CD14-positive monocyte (primary cell): ENCODE measurements at regions not wholly inside any gene's neighbourhood (a gene's known extent, or its start where the extent isn't known, plus 50 kb on each side); places are given as distances from the start of the nearest gene placed in this dataset.
"Not testable (repeated sequence)": the region's sequence is repeated elsewhere in the genome, so short reads cannot be mapped to it uniquely, and the experiment has no call there.

ENCODE experiments used
- DNase-seq, 3 donors: peaks; one replicate each; pipeline ENCODE4 v3.0.0-alpha.2; 2011 to 2022
- H2AFZ ChIP-seq: 2 replicates; pipeline ENCODE4 v1.6.0; 2012; ENCODE audit warnings: mild to moderate bottlenecking, low read depth, low read length, inconsistent platforms; ENCODE audit not compliant: insufficient read depth, poor library complexity, severe bottlenecking
- H3K27ac ChIP-seq, 2 donors: 1 replicate in 1 of 2; 2 replicates in 1 of 2; pipeline ENCODE4 v1.5.1; 2012 to 2013; ENCODE audit warnings: low read length in 2 of 2, control low read depth in 1 of 2, inconsistent platforms in 1 of 2, low read depth in 1 of 2, mild to moderate bottlenecking in 1 of 2
- H3K27me3 ChIP-seq, 2 donors: one replicate each; pipeline versions ENCODE4 v1.6.0 to v1.6.1; 2011 to 2013; ENCODE audit warnings: low read length in 2 of 2; ENCODE audit not compliant: control insufficient read depth in 2 of 2, insufficient read depth in 2 of 2
- H3K36me3 ChIP-seq, 2 donors: replicated peaks in 1 of 2; 1 replicate in 1 of 2; 2 replicates in 1 of 2; pipeline versions ENCODE4 v1.5.1 to v1.6.1; 2012 to 2013; ENCODE audit warnings: low read length in 2 of 2, control low read depth in 1 of 2, inconsistent platforms in 1 of 2, mild to moderate bottlenecking in 1 of 2; ENCODE audit not compliant: insufficient read depth in 2 of 2, control insufficient read depth in 1 of 2
- H3K4me1 ChIP-seq, 2 donors: 1 replicate in 1 of 2; 2 replicates in 1 of 2; pipeline versions ENCODE4 v1.5.1 to v1.6.1; 2012 to 2013; ENCODE audit warnings: low read length in 2 of 2, control low read depth in 1 of 2, inconsistent platforms in 1 of 2, mild to moderate bottlenecking in 1 of 2, moderate library complexity in 1 of 2; ENCODE audit not compliant: insufficient read depth in 2 of 2, control insufficient read depth in 1 of 2
- H3K4me2 ChIP-seq: replicated peaks from 2 replicates; pipeline ENCODE3; 2012; ENCODE audit warnings: low read length, moderate library complexity, mild to moderate bottlenecking; ENCODE audit not compliant: poor library complexity, severe bottlenecking; ENCODE audit errors: extremely low read depth
- H3K4me3 ChIP-seq, 3 experiments: fragments of 200-600 bp in 1 of 3; sonication (generic) in 1 of 3; replicated peaks in 1 of 3; 1 replicate in 2 of 3; 2 replicates in 1 of 3; pipeline ENCODE4 v1.5.1; 2011 to 2013; ENCODE audit warnings: low read length in 3 of 3, mild to moderate bottlenecking in 3 of 3, control low read depth in 2 of 3, low read depth in 2 of 3, inconsistent platforms in 1 of 3, moderate library complexity in 1 of 3
- H3K79me2 ChIP-seq: 2 replicates; pipeline ENCODE4 v1.6.0; 2012; ENCODE audit warnings: mild to moderate bottlenecking, control low read depth, inconsistent platforms, low read length, moderate library complexity; ENCODE audit not compliant: insufficient read depth
- H3K9ac ChIP-seq: 2 replicates; pipeline ENCODE4 v1.6.0; 2017; ENCODE audit warnings: low read length, mild to moderate bottlenecking; ENCODE audit not compliant: insufficient read depth, poor library complexity, severe bottlenecking
- H3K9me3 ChIP-seq, 2 donors: replicated peaks in 1 of 2; 1 replicate in 1 of 2; 2 replicates in 1 of 2; pipeline versions ENCODE4 v1.5.1 to v1.6.1; 2012 to 2013; ENCODE audit warnings: low read length in 2 of 2, control low read depth in 1 of 2; ENCODE audit not compliant: control insufficient read depth in 1 of 2, insufficient read depth in 1 of 2
- H4K20me1 ChIP-seq: 2 replicates; pipeline ENCODE4 v1.6.0; 2012; ENCODE audit warnings: mild to moderate bottlenecking, low read length, control low read depth, moderate library complexity; ENCODE audit not compliant: insufficient read depth
- H3K27ac Mint-ChIP-seq, 7 donors: one replicate each; pipeline ENCODE4 v1.8.0; 2020; ENCODE audit warnings: mild to moderate bottlenecking in 7 of 7, mixed read lengths in 7 of 7, moderate library complexity in 6 of 7, inconsistent platforms in 2 of 7
- H3K27me3 Mint-ChIP-seq, 3 donors: one replicate each; pipeline ENCODE4 v1.8.0; 2021 to 2022; ENCODE audit warnings: low read depth in 3 of 3, mild to moderate bottlenecking in 3 of 3, mixed read lengths in 3 of 3, moderate library complexity in 3 of 3, inconsistent platforms in 1 of 3
- H3K36me3 Mint-ChIP-seq, 2 donors: one replicate each; pipeline ENCODE4 v1.8.0; 2020; ENCODE audit warnings: mixed read lengths in 2 of 2, inconsistent platforms in 1 of 2, mild to moderate bottlenecking in 1 of 2
- H3K4me1 Mint-ChIP-seq: one replicate; pipeline ENCODE4 v1.8.0; 2020; ENCODE audit warnings: mild to moderate bottlenecking, mixed read lengths
- H3K4me3 Mint-ChIP-seq, 2 donors: one replicate each; pipeline ENCODE4 v1.8.0; 2020; ENCODE audit warnings: mild to moderate bottlenecking in 2 of 2, mixed read lengths in 2 of 2, moderate library complexity in 1 of 2
- H3K9me3 Mint-ChIP-seq, 7 donors: one replicate each; pipeline ENCODE4 v1.8.0; 2020 to 2022; ENCODE audit warnings: mixed read lengths in 7 of 7, mild to moderate bottlenecking in 6 of 7, moderate library complexity in 6 of 7, inconsistent platforms in 2 of 7
- WGBS: methylation state at CpG from one replicate; pipeline ENCODE4 v1.1.5; 2013; ENCODE audit warnings: missing lambda C conversion rate; ENCODE audit not compliant: insufficient coverage; 5-methylcytosine and 5-hydroxymethylcytosine counted together
- intact Hi-C, 2 donors: fragments of 100-400 bp; cut with micrococcal nuclease; formaldehyde crosslinking; loops; one replicate each; pipeline versions ENCODE4 v1.15.0 to v1.15.1; 2023
- TF ChIP-seq, protein P1 (sequence below): fragments of 200-600 bp; IDR thresholded peaks from one replicate; pipeline ENCODE4 v1.8.0; 2022; ENCODE audit warnings: antibody characterized with exemption, mild to moderate bottlenecking

DNA sequence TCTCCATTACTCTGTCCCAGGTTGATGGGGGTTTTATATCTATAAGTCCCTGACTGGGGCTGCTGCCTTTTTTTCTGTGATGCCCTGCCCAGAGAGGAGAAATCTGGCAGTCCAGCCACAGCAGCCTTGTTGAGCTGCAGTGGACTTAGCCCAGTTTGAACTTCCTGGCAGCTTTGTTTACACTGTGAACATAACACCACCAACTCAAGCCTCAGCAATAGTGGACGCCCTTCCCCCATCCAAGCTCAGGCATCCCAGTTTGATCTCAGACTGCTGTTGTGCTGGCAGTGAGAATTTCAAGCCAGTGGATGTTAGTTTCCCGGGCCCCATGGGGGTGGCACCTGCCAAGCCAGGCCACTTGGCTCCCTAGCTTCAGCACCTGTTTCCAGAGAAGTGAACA is 298.5 kb upstream of the KDM5D start:
- H3K4me1 Mint-ChIP-seq, result no peaks in the 10 kb centered on the region
- no peak for DNase-seq
- no peak overlapping the region for H3K4me3 Mint-ChIP-seq
- no peaks in the 10 kb centered on the region for H3K36me3 ChIP-seq
- H3K9ac ChIP-seq, result no peak overlapping the region
- peaks cover 0 to 4% (median 0%) of the 10 kb centered on the region in 7 donors for H3K9me3 Mint-ChIP-seq
- H3K27me3 ChIP-seq, result no peaks in the 10 kb centered on the region
- H4K20me1 ChIP-seq, result no peaks in the 10 kb centered on the region
- H3K27me3 Mint-ChIP-seq, result no peaks in the 10 kb centered on the region
- no peak overlapping the region for H3K27ac ChIP-seq
- no peaks in the 10 kb centered on the region for H3K9me3 ChIP-seq
- no peak overlapping the region for H3K27ac Mint-ChIP-seq
- no peaks in the 10 kb centered on the region for H3K36me3 Mint-ChIP-seq
- no peak overlapping the region for H3K4me3 ChIP-seq
- intact Hi-C loops, result no loop called here
- H3K4me1 ChIP-seq, result no peaks in the 10 kb centered on the region
- no peaks in the 10 kb centered on the region for H3K79me2 ChIP-seq
- TF ChIP-seq, protein P1, sequence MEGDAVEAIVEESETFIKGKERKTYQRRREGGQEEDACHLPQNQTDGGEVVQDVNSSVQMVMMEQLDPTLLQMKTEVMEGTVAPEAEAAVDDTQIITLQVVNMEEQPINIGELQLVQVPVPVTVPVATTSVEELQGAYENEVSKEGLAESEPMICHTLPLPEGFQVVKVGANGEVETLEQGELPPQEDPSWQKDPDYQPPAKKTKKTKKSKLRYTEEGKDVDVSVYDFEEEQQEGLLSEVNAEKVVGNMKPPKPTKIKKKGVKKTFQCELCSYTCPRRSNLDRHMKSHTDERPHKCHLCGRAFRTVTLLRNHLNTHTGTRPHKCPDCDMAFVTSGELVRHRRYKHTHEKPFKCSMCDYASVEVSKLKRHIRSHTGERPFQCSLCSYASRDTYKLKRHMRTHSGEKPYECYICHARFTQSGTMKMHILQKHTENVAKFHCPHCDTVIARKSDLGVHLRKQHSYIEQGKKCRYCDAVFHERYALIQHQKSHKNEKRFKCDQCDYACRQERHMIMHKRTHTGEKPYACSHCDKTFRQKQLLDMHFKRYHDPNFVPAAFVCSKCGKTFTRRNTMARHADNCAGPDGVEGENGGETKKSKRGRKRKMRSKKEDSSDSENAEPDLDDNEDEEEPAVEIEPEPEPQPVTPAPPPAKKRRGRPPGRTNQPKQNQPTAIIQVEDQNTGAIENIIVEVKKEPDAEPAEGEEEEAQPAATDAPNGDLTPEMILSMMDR, result no peak
- no peak overlapping the region for H3K4me2 ChIP-seq
- no peak overlapping the region for H2AFZ ChIP-seq
- WGBS, result no CpG with 5 or more reads among the region's 2 CpGs

DNA sequence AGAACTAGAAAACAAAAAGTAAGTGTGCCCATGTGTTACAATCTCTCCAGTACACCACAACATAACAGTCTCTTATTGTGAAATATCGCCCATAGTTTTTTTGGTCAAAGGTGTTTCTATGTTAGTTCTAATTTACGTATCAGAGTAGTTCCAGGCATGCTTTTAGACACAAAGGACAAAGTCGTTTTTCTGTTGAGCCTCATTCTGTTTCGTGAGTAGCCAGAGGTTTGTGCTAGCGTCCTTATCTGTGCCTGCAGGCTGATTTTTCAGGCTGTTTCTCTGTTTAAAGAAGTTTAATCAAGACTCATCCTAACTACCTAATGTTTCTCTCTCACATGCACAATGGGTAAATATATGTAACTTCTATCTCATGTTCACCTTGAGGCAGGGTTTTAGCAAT is 281.1 kb upstream of the KDM5D start:
- WGBS, result no CpG with 5 or more reads among the region's 5 CpGs
- TF ChIP-seq, protein P1, result no peak

DNA sequence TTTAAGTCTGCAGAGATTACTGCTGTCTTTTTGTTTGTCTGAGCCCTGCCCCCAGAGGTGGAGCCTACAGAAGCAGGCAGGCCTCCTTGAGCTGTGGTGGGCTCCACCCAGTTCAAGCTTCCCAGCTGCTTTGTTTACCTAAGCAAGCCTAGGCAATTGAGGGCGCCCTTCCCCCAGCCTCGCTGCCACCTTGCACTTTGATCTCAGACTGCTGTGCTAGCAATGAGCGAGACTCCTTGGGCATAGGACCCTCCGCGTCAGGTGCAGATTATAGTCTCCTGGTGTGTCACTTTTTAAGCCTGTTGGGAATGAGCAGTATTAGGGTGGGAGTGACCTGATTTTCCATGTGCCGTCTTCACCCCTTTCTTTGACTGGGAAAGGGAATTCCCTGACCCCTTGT is 248.9 kb upstream of the KDM5D start:
- H3K9ac ChIP-seq, H3K27me3 ChIP-seq, H3K4me3 Mint-ChIP-seq, H4K20me1 ChIP-seq, H3K36me3 Mint-ChIP-seq, H3K9me3 ChIP-seq, H3K4me1 Mint-ChIP-seq, H3K27ac ChIP-seq, H3K4me1 ChIP-seq, DNase-seq, H3K4me3 ChIP-seq, H3K36me3 ChIP-seq, H3K9me3 Mint-ChIP-seq, H2AFZ ChIP-seq, H3K4me2 ChIP-seq, intact Hi-C loops, H3K79me2 ChIP-seq, H3K27me3 Mint-ChIP-seq, H3K27ac Mint-ChIP-seq: not testable (repeated sequence)
- WGBS, result no CpG with 5 or more reads among the region's 6 CpGs

More for the DNA sequence above, 281.1 kb upstream of the KDM5D start:
- Mint-ChIP-seq H3K27me3 (no peaks in the 10 kb centered on the region), H3K27ac (no peak overlapping the region), H3K4me1 (no peaks in the 10 kb centered on the region), H3K4me3 (no peak overlapping the region), H3K9me3 (peaks cover 0 to 3% (median 0%) of the 10 kb centered on the region in 7 donors), H3K36me3 (no peaks in the 10 kb centered on the region)
- no peak for DNase-seq
- no peak overlapping the region for H3K4me3 ChIP-seq
- no peak overlapping the region for H3K27ac ChIP-seq
- no peaks in the 10 kb centered on the region for H3K4me1 ChIP-seq
- H3K4me2 ChIP-seq, result no peak overlapping the region
- no peak overlapping the region for H2AFZ ChIP-seq
- H3K9me3 ChIP-seq, result no peaks in the 10 kb centered on the region
- H3K36me3 ChIP-seq, result no peaks in the 10 kb centered on the region
- no peaks in the 10 kb centered on the region for H3K79me2 ChIP-seq
- H3K27me3 ChIP-seq, result no peaks in the 10 kb centered on the region
- intact Hi-C loops, result no loop called here
- H3K9ac ChIP-seq, result no peak overlapping the region
- no peaks in the 10 kb centered on the region for H4K20me1 ChIP-seq
